ENCODE measurements at regions not wholly inside any gene's neighbourhood (a gene's known extent, or its start where the extent isn't known, plus 50 kb on each side); places are given as distances from the start of the nearest gene placed in this dataset.

GRCh38 chr6:149153693-149154092, 163.8 kb upstream of the TAB2 start:
- Histone ChIP-seq H4K20me1 (ENCODE audit: insufficient read depth, low read length) (no peaks in the 10 kb centered on the region), H3K9me2 (ENCODE audit: low read depth, low read length) (no peaks in the 10 kb centered on the region), H3K4me1 (ENCODE audit: insufficient read depth, low read length, severe bottlenecking) (no peaks in the 10 kb centered on the region), H3K27ac (ENCODE audit: low read depth, low read length, poor library complexity, severe bottlenecking) (no peak overlapping the region), H3K27me3 (ENCODE audit: insufficient read depth, low read length) (no peaks in the 10 kb centered on the region), H3K9me3 (ENCODE audit: low read length) (no peaks in the 10 kb centered on the region), H3K36me3 (ENCODE audit: insufficient read depth, low read length) (no peaks in the 10 kb centered on the region), H3K79me2 (ENCODE audit: insufficient read depth, low read length) (no peaks in the 10 kb centered on the region), H3F3A (ENCODE audit: insufficient read depth, low read length) (no peaks in the 10 kb centered on the region), H3K4me3 (ENCODE audit: low read depth, low read length, poor library complexity, severe bottlenecking) (no peak overlapping the region), H3K9ac (ENCODE audit: low read length) (no peak overlapping the region), H2AFZ (ENCODE audit: low read length) (no peak overlapping the region), H3K4me2 (ENCODE audit: low read length) (no peak overlapping the region)
- TF ChIP-seq EZH2 (IDR thresholded peaks at IDR 0.05; ENCODE audit: borderline replicate concordance, low read length) (no peak), CTCF (IDR thresholded peaks at IDR 0.05; ENCODE audit: low read length) (no peak)

GRCh38 chr6:149154261-149154821, 163.2 kb upstream of the TAB2 start:
- H3K27me3 ChIP-seq (ENCODE audit: insufficient read depth, low read length): no peaks in the 10 kb centered on the region
- H3K9me3 ChIP-seq (ENCODE audit: low read length): no peaks in the 10 kb centered on the region
- no peak overlapping the region for H3K9ac ChIP-seq (ENCODE audit: low read length)
- H3F3A ChIP-seq (ENCODE audit: insufficient read depth, low read length): no peaks in the 10 kb centered on the region
- H4K20me1 ChIP-seq (ENCODE audit: insufficient read depth, low read length): no peaks in the 10 kb centered on the region
- TF ChIP-seq EZH2 (IDR thresholded peaks at IDR 0.05; ENCODE audit: borderline replicate concordance, low read length) (no peak), CTCF (IDR thresholded peaks at IDR 0.05; ENCODE audit: low read length) (no peak)
- H2AFZ ChIP-seq (ENCODE audit: low read length): no peak overlapping the region
- H3K4me2 ChIP-seq (ENCODE audit: low read length): no peak overlapping the region
- H3K4me1 ChIP-seq (ENCODE audit: insufficient read depth, low read length, severe bottlenecking): no peaks in the 10 kb centered on the region
- H3K79me2 ChIP-seq (ENCODE audit: insufficient read depth, low read length): no peaks in the 10 kb centered on the region
- H3K27ac ChIP-seq (ENCODE audit: low read depth, low read length, poor library complexity, severe bottlenecking): no peak overlapping the region
- no peaks in the 10 kb centered on the region for H3K36me3 ChIP-seq (ENCODE audit: insufficient read depth, low read length)
- H3K9me2 ChIP-seq (ENCODE audit: low read depth, low read length): no peaks in the 10 kb centered on the region
- H3K4me3 ChIP-seq (ENCODE audit: low read depth, low read length, poor library complexity, severe bottlenecking): no peak overlapping the region

- Histone ChIP-seq H3K27ac (ENCODE audit: low read depth, low read length, poor library complexity, severe bottlenecking) (no peak overlapping the region), H3K9ac (ENCODE audit: low read length) (no peak overlapping the region), H3K36me3 (ENCODE audit: insufficient read depth, low read length) (no peaks in the 10 kb centered on the region), H2AFZ (ENCODE audit: low read length) (no peak overlapping the region), H4K20me1 (ENCODE audit: insufficient read depth, low read length) (no peaks in the 10 kb centered on the region), H3K79me2 (ENCODE audit: insufficient read depth, low read length) (no peaks in the 10 kb centered on the region), H3K4me3 (ENCODE audit: low read depth, low read length, poor library complexity, severe bottlenecking) (no peak overlapping the region), H3F3A (ENCODE audit: insufficient read depth, low read length) (no peaks in the 10 kb centered on the region), H3K4me2 (ENCODE audit: low read length) (no peak overlapping the region), H3K9me2 (ENCODE audit: low read depth, low read length) (no peaks in the 10 kb centered on the region), H3K27me3 (ENCODE audit: insufficient read depth, low read length) (no peaks in the 10 kb centered on the region), H3K4me1 (ENCODE audit: insufficient read depth, low read length, severe bottlenecking) (no peaks in the 10 kb centered on the region), H3K9me3 (ENCODE audit: low read length) (no peaks in the 10 kb centered on the region)
- TF ChIP-seq CTCF (IDR thresholded peaks at IDR 0.05; ENCODE audit: low read length): no peak
- TF ChIP-seq EZH2 (IDR thresholded peaks at IDR 0.05; ENCODE audit: borderline replicate concordance, low read length): no peak
These were observed 160.4 kb upstream of the TAB2 start for GRCh38 chr6:149157126-149157525.
